ENCODE measurements at regions not wholly inside any gene's neighbourhood (a gene's known extent, or its start where the extent isn't known, plus 50 kb on each side); places are given as distances from the start of the nearest gene placed in this dataset.

GRCh38 chr2:120453635-120453998 lies 107.7 kb downstream of the INHBB start (continued):
- TF ChIP-seq, protein P1, sequence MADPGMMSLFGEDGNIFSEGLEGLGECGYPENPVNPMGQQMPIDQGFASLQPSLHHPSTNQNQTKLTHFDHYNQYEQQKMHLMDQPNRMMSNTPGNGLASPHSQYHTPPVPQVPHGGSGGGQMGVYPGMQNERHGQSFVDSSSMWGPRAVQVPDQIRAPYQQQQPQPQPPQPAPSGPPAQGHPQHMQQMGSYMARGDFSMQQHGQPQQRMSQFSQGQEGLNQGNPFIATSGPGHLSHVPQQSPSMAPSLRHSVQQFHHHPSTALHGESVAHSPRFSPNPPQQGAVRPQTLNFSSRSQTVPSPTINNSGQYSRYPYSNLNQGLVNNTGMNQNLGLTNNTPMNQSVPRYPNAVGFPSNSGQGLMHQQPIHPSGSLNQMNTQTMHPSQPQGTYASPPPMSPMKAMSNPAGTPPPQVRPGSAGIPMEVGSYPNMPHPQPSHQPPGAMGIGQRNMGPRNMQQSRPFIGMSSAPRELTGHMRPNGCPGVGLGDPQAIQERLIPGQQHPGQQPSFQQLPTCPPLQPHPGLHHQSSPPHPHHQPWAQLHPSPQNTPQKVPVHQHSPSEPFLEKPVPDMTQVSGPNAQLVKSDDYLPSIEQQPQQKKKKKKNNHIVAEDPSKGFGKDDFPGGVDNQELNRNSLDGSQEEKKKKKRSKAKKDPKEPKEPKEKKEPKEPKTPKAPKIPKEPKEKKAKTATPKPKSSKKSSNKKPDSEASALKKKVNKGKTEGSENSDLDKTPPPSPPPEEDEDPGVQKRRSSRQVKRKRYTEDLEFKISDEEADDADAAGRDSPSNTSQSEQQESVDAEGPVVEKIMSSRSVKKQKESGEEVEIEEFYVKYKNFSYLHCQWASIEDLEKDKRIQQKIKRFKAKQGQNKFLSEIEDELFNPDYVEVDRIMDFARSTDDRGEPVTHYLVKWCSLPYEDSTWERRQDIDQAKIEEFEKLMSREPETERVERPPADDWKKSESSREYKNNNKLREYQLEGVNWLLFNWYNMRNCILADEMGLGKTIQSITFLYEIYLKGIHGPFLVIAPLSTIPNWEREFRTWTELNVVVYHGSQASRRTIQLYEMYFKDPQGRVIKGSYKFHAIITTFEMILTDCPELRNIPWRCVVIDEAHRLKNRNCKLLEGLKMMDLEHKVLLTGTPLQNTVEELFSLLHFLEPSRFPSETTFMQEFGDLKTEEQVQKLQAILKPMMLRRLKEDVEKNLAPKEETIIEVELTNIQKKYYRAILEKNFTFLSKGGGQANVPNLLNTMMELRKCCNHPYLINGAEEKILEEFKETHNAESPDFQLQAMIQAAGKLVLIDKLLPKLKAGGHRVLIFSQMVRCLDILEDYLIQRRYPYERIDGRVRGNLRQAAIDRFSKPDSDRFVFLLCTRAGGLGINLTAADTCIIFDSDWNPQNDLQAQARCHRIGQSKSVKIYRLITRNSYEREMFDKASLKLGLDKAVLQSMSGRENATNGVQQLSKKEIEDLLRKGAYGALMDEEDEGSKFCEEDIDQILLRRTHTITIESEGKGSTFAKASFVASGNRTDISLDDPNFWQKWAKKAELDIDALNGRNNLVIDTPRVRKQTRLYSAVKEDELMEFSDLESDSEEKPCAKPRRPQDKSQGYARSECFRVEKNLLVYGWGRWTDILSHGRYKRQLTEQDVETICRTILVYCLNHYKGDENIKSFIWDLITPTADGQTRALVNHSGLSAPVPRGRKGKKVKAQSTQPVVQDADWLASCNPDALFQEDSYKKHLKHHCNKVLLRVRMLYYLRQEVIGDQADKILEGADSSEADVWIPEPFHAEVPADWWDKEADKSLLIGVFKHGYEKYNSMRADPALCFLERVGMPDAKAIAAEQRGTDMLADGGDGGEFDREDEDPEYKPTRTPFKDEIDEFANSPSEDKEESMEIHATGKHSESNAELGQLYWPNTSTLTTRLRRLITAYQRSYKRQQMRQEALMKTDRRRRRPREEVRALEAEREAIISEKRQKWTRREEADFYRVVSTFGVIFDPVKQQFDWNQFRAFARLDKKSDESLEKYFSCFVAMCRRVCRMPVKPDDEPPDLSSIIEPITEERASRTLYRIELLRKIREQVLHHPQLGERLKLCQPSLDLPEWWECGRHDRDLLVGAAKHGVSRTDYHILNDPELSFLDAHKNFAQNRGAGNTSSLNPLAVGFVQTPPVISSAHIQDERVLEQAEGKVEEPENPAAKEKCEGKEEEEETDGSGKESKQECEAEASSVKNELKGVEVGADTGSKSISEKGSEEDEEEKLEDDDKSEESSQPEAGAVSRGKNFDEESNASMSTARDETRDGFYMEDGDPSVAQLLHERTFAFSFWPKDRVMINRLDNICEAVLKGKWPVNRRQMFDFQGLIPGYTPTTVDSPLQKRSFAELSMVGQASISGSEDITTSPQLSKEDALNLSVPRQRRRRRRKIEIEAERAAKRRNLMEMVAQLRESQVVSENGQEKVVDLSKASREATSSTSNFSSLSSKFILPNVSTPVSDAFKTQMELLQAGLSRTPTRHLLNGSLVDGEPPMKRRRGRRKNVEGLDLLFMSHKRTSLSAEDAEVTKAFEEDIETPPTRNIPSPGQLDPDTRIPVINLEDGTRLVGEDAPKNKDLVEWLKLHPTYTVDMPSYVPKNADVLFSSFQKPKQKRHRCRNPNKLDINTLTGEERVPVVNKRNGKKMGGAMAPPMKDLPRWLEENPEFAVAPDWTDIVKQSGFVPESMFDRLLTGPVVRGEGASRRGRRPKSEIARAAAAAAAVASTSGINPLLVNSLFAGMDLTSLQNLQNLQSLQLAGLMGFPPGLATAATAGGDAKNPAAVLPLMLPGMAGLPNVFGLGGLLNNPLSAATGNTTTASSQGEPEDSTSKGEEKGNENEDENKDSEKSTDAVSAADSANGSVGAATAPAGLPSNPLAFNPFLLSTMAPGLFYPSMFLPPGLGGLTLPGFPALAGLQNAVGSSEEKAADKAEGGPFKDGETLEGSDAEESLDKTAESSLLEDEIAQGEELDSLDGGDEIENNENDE (IDR thresholded peaks at IDR 0.05; ENCODE audit: insufficient replicate concordance, low read length): no peak
- TF ChIP-seq E2F6 (IDR thresholded peaks at IDR 0.05) (no peak), JUND (IDR thresholded peaks at IDR 0.05; ENCODE audit: low read length) (no peak), CHD1 (IDR thresholded peaks at IDR 0.05; ENCODE audit: low read depth, low read length) (no peak), SIRT6 (IDR thresholded peaks at IDR 0.05; ENCODE audit: low read length) (no peak), FOSL1 (IDR thresholded peaks at IDR 0.05; ENCODE audit: insufficient read depth, low read depth, low read length) (no peak), CREB1 (IDR thresholded peaks at IDR 0.05) (no peak), RBBP5 (IDR thresholded peaks at IDR 0.05; ENCODE audit: borderline replicate concordance, low read depth, low read length) (no peak), GTF2F1 (IDR thresholded peaks at IDR 0.05; ENCODE audit: borderline replicate concordance, low read depth, low read length) (no peak), SRF (IDR thresholded peaks at IDR 0.05; ENCODE audit: low read depth, low read length) (no peak), TAF1 (IDR thresholded peaks at IDR 0.05; ENCODE audit: low read depth, low read length) (no peak)
- TF ChIP-seq, protein P2, sequence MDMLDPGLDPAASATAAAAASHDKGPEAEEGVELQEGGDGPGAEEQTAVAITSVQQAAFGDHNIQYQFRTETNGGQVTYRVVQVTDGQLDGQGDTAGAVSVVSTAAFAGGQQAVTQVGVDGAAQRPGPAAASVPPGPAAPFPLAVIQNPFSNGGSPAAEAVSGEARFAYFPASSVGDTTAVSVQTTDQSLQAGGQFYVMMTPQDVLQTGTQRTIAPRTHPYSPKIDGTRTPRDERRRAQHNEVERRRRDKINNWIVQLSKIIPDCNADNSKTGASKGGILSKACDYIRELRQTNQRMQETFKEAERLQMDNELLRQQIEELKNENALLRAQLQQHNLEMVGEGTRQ (IDR thresholded peaks at IDR 0.05; ENCODE audit: low read length): no peak
